Natural killer cell treated with Interleukin-12 subunit alpha and Interleukin-12 subunit beta and Interleukin-15 and Interleukin-18, amount 100 ng/mL, for 72 hours (primary cell): ENCODE measurements at regions not wholly inside any gene's neighbourhood (a gene's known extent, or its start where the extent isn't known, plus 50 kb on each side); places are given as distances from the start of the nearest gene placed in this dataset.

ENCODE experiments used
- ATAC-seq, 2 donors: fragments of 150-1000 bp; cut with Tn5 transposase in 1 of 2; sonication (Bioruptor Pico), chemical (Tn5 transposase) in 1 of 2; 2 replicates each; pipeline ENCODE4 v1.10.0; 2021
- DNase-seq: peaks from one replicate; pipeline ENCODE4 v3.0.0; 2022; ENCODE audit warnings: low spot score
- H3K27ac Mint-ChIP-seq, 2 donors: 1 replicate in 1 of 2; 2 replicates in 1 of 2; pipeline ENCODE4 v1.8.0; 2022; ENCODE audit warnings: mixed read lengths in 2 of 2, mild to moderate bottlenecking in 1 of 2, moderate library complexity in 1 of 2
- H3K27me3 Mint-ChIP-seq, 2 donors: 1 replicate in 1 of 2; 2 replicates in 1 of 2; pipeline ENCODE4 v1.8.0; 2022; ENCODE audit warnings: mixed read lengths in 2 of 2
- H3K36me3 Mint-ChIP-seq: one replicate; pipeline ENCODE4 v1.8.0; 2022; ENCODE audit warnings: mixed read lengths
- H3K4me1 Mint-ChIP-seq, 2 donors: 1 replicate in 1 of 2; 2 replicates in 1 of 2; pipeline ENCODE4 v1.8.0; 2022; ENCODE audit warnings: low read depth in 2 of 2, mixed read lengths in 2 of 2, mild to moderate bottlenecking in 1 of 2
- H3K4me3 Mint-ChIP-seq: one replicate; pipeline ENCODE4 v1.8.0; 2022; ENCODE audit warnings: mixed read lengths
- H3K9me3 Mint-ChIP-seq: 2 replicates; pipeline ENCODE4 v1.8.0; 2022; ENCODE audit warnings: mixed read lengths

DNA sequence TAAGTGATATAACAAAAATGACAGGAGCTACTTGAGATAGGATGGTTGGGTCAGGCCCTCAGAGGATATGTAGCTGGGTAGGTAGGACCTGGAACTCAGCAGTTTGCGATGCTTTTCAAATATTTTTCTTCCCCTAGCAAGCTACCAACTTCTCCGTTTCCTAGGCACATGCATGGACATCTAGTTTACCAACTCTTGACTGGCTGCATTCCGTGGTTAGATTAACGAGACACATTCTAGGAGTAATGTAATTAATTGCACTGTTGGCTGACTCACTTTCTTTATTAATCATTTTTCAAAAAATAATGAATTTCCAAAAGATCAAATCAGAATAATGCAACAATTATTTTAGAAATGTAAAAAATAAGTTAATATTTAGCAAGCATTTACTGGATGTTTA, 95.9 kb downstream of the MACIR start:
- Mint-ChIP-seq H3K9me3 (peaks cover 3% of the 10 kb centered on the region), H3K27me3 (peaks cover 11 to 13% of the 10 kb centered on the region in 2 donors), H3K4me3 (no peak overlapping the region), H3K36me3 (no peaks in the 10 kb centered on the region), H3K4me1 (no peaks in the 10 kb centered on the region), H3K27ac (no peak overlapping the region)
- DNase-seq: no peak
- ATAC-seq: no peak

DNA sequence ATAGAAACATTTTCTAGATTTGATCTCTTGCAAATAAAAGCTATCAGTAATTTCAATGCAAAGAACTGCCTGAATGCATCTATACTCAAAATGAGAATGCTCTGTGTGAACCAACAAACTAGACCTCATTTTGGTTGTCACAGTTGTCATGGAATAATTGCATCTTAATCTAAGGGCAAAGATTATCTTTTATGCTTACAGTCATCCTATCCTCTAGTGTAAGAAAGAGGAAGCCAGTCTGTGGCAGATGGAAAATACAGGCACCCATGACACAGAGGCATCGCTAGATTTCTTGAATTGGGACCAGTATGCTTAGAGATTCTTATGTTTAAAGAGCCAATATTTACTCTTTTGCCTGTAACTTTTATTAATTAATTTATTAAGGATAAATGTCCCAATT, 95.0 kb downstream of the MACIR start:
- ATAC-seq: no peak
- Mint-ChIP-seq H3K27ac (no peak overlapping the region), H3K9me3 (peaks cover 3% of the 10 kb centered on the region), H3K4me3 (no peak overlapping the region), H3K36me3 (no peaks in the 10 kb centered on the region), H3K4me1 (no peaks in the 10 kb centered on the region), H3K27me3 (peaks cover 11 to 13% of the 10 kb centered on the region in 2 donors)
- DNase-seq: no peak

DNA sequence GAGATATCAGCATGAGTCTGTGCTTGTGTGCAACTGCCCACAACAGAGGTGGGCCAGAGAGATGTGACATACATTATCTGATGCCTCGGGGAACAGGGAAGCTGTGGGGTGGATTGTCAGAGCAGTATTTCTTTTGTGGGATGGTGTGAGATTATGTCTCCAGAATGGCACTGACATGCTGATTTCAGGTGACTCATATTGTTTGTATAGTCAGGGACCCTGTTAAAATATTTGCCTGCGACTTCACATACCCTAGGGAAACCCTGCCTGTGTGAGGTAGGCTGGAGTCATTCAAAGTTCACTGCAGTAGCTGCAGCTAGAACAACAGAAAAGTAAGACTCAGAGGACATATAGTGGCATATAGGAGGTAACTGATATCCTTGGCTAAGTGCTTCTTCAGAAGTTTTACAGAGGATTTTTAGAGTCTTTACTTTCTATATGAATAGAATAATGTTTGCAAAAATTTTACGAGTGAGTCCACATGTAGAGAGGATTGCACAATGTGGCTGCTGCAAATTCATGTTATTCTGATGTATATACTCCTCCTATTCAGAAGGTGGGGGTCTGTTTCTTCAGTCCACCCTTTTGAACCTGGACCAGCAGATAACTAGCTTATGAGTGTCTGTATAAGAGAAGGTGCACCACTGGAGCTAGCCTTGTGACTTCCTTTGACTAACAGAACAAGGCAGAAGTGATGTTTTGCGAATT, 89.3 kb downstream of the MACIR start:
- Mint-ChIP-seq H3K4me1 (no peaks in the 10 kb centered on the region), H3K9me3 (peaks cover 3% of the 10 kb centered on the region), H3K36me3 (no peaks in the 10 kb centered on the region), H3K4me3 (no peak overlapping the region), H3K27me3 (peaks cover 12 to 13% of the 10 kb centered on the region in 2 donors), H3K27ac (no peak overlapping the region)
- ATAC-seq: no peak
- DNase-seq: no peak

DNA sequence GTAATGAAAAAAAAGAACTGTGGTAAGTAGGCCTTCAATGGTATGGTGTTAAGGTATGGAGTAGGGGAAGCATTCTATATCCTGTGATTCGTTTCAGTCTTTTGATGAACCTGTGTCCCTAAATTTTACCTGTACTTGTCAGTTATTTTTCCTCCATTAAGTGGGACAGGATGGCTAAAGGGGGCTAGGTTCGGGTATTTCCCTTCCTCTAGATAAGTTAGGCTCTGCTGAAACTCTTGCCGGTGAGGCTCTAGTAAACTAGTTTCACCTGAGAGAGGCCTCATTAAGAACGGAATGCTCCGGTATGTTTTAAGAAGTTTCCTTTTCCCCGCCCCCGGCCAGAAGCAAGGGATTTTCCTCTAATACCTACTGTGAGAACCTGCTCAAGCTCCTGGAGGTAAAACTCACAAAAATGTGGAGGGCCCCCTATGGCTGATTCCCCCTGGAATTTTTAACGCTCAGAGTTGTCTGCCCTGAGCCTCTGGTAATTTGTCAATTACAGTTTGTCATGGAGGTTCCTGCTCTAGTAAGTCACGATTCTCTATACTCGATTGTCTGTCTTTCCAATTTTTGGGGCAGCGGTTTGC, 87.7 kb downstream of the MACIR start:
- Mint-ChIP-seq H3K4me1 (no peaks in the 10 kb centered on the region), H3K27ac (no peak overlapping the region), H3K4me3 (no peak overlapping the region), H3K27me3 (peaks cover 2 to 3% of the 10 kb centered on the region in 2 donors), H3K9me3 (no peaks in the 10 kb centered on the region), H3K36me3 (no peaks in the 10 kb centered on the region)
- DNase-seq: no peak
- no peak for ATAC-seq

DNA sequence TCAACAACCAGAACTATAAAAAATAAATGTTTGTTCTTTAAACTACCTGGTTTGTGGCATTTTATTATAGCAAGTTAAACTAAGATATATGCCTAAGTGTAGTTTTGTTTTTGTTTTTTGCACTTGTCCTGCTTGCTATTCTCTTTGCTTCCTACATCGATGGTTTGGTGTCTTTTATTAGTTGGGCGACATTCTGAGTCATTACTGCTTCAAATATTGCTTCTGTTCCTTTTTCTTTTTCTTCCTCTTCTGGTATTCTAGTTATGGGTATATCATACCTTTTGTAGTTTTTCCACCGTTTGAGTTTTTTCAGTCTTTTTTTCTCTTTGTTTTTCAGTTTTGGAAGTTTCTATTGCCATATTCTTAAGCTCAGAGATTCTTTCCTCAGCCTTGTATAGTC, 86.9 kb downstream of the MACIR start:
- H3K9me3 Mint-ChIP-seq: no peaks in the 10 kb centered on the region
- DNase-seq (no peak), ATAC-seq (no peak)
- H3K4me1 Mint-ChIP-seq: peaks cover 0 to 7% of the 10 kb centered on the region in 2 donors
- no peak overlapping the region for H3K27ac Mint-ChIP-seq
- H3K4me3 Mint-ChIP-seq: no peak overlapping the region
- H3K36me3 Mint-ChIP-seq: no peaks in the 10 kb centered on the region
- H3K27me3 Mint-ChIP-seq: peaks cover 0 to 3% of the 10 kb centered on the region in 2 donors

DNA sequence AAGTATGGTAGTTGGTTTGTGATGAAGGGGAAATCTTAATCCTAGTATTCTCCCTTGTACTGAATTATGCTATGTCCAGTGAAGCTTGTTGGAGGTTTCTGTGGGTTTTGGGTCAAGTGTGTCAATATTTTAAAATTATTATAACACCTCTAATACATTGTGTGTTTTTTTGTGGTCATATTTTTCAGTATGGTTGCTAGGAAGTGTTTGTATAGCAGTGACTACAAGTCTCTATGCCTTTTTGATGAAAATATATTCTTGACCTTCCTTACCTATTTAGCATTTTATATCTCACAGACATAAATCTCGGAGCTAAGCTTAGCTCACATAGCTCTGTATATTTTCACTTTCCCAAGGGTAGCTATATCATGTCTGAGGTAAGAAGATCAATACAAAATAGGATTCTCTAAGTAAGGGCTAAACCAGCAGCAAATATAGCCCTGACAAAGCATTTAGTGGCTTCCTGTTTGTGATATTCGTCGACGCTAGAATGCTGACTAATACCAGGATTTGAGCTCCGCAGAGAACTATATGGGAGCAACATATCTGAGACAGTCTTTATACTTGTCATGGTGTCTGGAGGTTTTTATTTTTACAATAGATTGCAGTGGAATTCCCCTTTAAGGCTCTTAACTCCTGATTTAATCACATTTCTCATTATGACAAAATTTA, 82.3 kb downstream of the MACIR start:
- Mint-ChIP-seq H3K27me3 (peaks cover 0 to 6% of the 10 kb centered on the region in 2 donors), H3K4me3 (peak overlapping the region; percentile 40), H3K9me3 (no peaks in the 10 kb centered on the region), H3K36me3 (no peaks in the 10 kb centered on the region), H3K27ac (peak overlapping the region in 1 of 2 donors; percentile 51), H3K4me1 (peaks cover 0 to 7% of the 10 kb centered on the region in 2 donors)
- no peak for DNase-seq
- peak in 1 of 2 donors; percentile 93 for ATAC-seq

DNA sequence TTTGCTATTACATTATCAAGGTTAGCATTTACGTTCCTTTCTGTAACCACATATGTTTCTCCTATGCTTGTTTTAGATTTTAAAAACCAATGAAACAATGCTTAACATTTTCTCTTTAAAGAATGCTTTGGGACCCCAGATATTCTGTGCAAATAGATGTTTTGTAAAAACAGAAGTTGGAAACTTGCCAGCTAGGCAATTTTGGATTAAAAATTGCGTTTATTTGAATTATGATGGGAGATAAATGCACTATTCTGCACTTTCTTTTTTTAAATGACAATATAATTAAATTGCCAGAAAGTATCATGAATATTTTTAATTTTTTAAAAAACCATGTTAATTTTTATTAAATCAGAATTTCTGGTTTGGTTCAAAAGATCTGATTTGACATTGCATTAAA, 81.6 kb downstream of the MACIR start:
- no peaks in the 10 kb centered on the region for H3K36me3 Mint-ChIP-seq
- no peaks in the 10 kb centered on the region for H3K9me3 Mint-ChIP-seq
- no peak overlapping the region for H3K27ac Mint-ChIP-seq
- ATAC-seq (no peak), DNase-seq (no peak)
- no peak overlapping the region for H3K4me3 Mint-ChIP-seq
- H3K27me3 Mint-ChIP-seq: peaks cover 0 to 6% of the 10 kb centered on the region in 2 donors
- H3K4me1 Mint-ChIP-seq: peaks cover 0 to 7% of the 10 kb centered on the region in 2 donors

DNA sequence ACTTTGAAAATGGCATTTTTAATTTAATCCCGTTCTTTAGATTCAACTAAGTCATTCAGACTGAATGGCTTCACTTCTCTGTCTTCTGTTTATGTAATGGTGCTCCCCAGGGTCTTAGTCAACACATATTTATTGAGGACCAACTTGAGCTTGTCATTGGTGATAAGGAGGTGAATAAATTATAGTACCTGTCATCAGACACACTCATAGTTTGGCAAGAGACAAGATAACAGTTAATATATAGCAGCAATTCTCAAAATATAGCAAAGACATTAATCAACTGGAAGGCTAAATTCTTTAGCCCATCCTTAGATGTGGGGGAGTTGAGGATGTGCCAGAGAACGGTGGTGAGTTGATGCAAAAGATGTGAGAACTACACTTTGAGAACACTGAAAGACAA, 78.4 kb downstream of the MACIR start:
- Mint-ChIP-seq H3K9me3 (no peaks in the 10 kb centered on the region), H3K27ac (no peak overlapping the region), H3K27me3 (peaks cover 0 to 2% of the 10 kb centered on the region in 2 donors), H3K4me1 (peaks cover 0 to 7% of the 10 kb centered on the region in 2 donors), H3K4me3 (no peak overlapping the region), H3K36me3 (no peaks in the 10 kb centered on the region)
- no peak for ATAC-seq
- no peak for DNase-seq

DNA sequence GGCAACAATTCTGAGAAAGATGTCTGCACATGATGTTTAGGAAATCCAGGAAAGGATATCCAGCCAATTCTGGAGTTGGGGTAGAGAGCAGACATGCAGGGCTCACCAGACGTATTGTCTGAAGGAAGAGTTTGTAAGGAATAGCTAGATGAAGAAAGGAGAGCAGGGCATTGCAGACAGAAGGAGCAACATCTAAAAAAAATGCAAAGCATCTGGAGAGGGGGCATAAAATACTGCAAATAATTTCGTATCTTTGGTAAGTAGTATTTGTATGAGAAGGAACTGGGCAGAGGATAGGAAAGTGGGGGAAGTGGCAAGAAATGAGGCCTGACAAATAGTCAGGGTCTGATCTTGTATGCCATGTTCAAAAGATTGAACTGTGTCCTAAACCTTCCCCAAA, 74.8 kb downstream of the MACIR start:
- DNase-seq (no peak), ATAC-seq (no peak)
- H3K27ac Mint-ChIP-seq: no peak overlapping the region
- no peaks in the 10 kb centered on the region for H3K9me3 Mint-ChIP-seq
- no peak overlapping the region for H3K4me3 Mint-ChIP-seq
- H3K4me1 Mint-ChIP-seq: no peaks in the 10 kb centered on the region
- H3K27me3 Mint-ChIP-seq: peaks cover 2 to 9% of the 10 kb centered on the region in 2 donors
- no peaks in the 10 kb centered on the region for H3K36me3 Mint-ChIP-seq

DNA sequence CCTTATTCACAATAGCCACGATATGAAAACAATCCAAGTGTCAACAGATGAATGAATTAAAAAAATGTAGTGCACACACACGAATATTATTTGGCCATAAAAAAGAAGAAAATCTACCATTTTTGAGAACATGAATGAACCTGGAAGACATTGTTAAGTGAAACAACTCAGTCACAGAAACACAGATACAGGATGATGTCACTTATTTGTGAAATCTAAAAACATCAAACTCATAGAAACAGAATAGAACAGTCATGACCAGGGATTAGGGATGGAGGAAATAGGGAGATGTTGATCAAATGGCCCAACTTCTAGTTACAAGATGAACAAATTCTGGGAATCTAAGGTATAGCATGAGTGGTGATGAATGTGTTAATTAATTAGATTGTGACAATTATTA, 72.3 kb downstream of the MACIR start:
- Mint-ChIP-seq H3K27ac (no peak overlapping the region), H3K36me3 (no peaks in the 10 kb centered on the region), H3K9me3 (no peaks in the 10 kb centered on the region), H3K4me3 (no peak overlapping the region), H3K27me3 (peaks cover 14 to 18% of the 10 kb centered on the region in 2 donors), H3K4me1 (no peaks in the 10 kb centered on the region)
- ATAC-seq (no peak), DNase-seq (no peak)
